OCI-LY7 (cell line): ENCODE measurements at regions not wholly inside any gene's neighbourhood (a gene's known extent, or its start where the extent isn't known, plus 50 kb on each side); places are given as distances from the start of the nearest gene placed in this dataset.

Source experiments
- CTCF ChIP-seq: fragments of 200-600 bp; sonication (generic); conservative IDR thresholded peaks from 2 replicates; pipeline ENCODE4 v1.5.1; 2014; ENCODE audit warnings: mild to moderate bottlenecking, antibody characterized with exemption, low read length, moderate library complexity, mixed read lengths
- EZH2phosphoT487 ChIP-seq: fragments of 200-600 bp; sonication (generic); IDR thresholded peaks from 2 replicates; pipeline ENCODE4 v1.6.1; 2018; ENCODE audit warnings: low read depth, borderline replicate concordance, mild to moderate bottlenecking, mixed run types, antibody characterized with exemption, low read length, moderate library complexity, mixed read lengths

GRCh38 chr2:220302756-220303155 is 675.3 kb downstream of the SLC4A3 start:
- TF ChIP-seq CTCF (no peak), EZH2phosphoT487 (no peak)
